GM12801 (cell line): ENCODE measurements at regions not wholly inside any gene's neighbourhood (a gene's known extent, or its start where the extent isn't known, plus 50 kb on each side); places are given as distances from the start of the nearest gene placed in this dataset.

Experiments
- CTCF ChIP-seq: IDR thresholded peaks from one replicate; pipeline ENCODE4 v1.5.1; 2011; ENCODE audit warnings: control low read depth; ENCODE audit not compliant: insufficient read length; ENCODE audit errors: extremely low read depth

DNA sequence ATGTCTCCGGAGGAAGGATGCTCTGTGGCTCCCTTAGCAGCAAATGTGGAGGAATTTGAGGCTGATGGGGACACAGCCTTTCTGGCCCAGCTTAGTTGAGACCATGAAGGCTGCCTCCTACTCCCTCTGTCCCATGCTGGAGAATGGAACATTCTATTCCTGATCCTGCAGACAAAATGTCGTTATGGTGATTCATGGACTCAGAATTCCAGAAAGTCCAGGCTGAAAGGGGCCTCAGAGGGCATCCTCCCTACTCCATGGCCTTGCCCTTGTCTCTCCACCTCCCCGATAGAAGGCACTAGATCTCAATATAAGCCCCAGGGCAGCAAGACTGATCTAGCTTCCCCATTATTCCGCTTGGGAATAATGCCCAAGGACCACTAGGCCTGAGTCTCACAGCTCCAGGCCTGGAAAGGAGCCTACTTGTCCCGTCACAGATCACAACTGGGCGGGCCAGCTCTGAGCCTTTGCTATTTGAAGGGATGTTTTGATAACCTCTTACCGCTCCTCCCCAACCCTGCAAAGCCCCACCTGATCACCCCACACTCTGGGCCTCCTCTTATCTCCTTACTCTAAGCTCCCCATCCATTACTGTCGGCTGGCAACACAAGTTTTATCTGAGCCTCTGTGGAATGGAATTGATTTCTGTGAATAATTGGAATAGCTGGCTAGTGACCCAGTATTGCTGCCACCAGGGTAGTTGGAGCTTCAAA, 52.8 kb upstream of the TRABD2B start:
- TF ChIP-seq CTCF = no peak

DNA sequence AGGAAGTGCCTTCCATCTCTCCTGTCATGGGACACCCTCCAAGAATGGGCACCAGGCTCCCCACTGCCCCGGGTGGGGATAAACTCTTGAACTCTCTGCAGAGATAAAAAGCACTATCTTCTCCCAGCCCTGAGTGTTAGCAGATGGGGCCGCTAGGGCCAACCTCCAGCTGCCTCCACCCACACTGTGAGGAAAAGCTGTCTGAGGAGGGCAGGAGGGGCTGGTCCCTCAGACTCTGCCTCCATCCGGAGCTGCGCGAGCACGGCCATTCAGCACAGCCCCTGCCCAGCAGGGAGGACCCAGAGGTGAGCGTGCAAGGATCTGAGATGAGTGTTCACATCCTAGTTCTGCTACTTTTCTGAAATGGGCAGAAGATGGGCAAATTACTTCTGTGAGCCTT, 51.8 kb upstream of the TRABD2B start:
- TF ChIP-seq CTCF = no peak

- TF ChIP-seq CTCF = no peak
These were observed 50.9 kb upstream of the TRABD2B start for GRCh38 chr1:48048064-48048463.

- TF ChIP-seq CTCF = no peak
These were observed 49.9 kb upstream of the TRABD2B start for GRCh38 chr1:48047116-48047515.
